T-helper 1 cell treated with Interleukin-12 subunit alpha and Interleukin-12 subunit beta and Interleukin-4 antibody, amounts not matched to agents 30 ng/mL and 1 ng/mL, for 36 hours (primary cell): ENCODE measurements at regions not wholly inside any gene's neighbourhood (a gene's known extent, or its start where the extent isn't known, plus 50 kb on each side); places are given as distances from the start of the nearest gene placed in this dataset.

Experiments
- intact Hi-C: fragments of 100-400 bp; cut with micrococcal nuclease; formaldehyde crosslinking; loops from one replicate; pipeline ENCODE4 v1.15.1; 2024

GRCh38 chr3:156760333-156760732 lies 65.8 kb upstream of the LEKR1 start:
- intact Hi-C loops, result loop anchor here (2.0 kb wide), 1 partner anchor 50 kb away; no protein-coding TSS in a partner anchor

DNA sequence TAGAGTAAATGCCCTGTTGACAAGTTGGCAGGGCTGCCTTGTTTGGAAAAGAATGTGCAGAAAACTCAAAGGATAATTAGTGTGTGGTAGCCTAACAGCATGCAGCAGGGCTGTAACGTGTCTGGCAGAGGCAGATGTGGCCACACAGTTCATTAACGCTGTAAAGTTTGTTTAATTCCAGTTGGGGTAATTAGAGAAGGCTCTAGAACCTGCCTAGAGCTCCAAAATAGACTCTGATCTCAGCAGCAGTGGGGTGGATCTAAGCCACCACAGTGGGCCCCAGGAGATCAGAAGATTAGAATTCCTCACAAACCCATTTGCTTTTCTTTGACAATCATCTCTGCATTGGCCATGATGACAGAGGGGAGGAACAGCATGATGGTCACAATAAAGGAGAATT lies 65.1 kb upstream of the LEKR1 start:
- intact Hi-C loops, result loop anchor here (2.0 kb wide), 1 partner anchor 50 kb away; no protein-coding TSS in a partner anchor

DNA sequence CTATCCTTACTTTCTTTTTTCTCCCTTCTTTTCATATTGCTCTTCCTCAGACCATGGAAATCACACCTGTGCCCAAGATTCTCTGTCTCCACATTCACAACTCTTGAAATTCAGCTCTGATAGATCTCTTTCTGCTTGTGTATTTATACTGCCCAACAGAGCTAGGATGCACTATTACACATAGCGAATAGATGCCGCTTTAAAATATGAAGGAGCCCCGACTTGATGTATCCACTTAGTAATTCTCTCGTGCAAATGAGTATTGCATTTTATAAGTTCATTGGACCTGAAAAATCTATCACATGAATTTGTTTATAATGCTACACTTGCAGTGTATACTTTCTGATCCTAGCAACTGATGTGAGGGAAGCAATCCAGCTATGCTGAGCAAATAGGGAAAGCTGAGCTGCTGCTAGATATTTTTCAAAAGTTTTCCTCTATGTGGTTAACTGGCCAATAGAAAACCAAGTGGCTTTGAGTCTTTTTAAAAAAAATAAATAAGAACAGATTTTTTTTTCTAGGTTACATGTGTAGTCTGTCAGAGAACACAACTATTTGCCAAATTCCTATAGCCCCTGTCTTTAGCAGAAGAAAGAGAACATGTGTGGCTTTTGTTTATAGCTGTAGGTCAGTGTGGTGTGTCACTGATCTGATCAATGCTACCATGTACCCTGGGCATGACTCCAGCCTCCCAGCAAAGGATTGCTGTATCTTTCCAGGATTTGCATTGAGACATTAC lies 64.3 kb upstream of the LEKR1 start:
- intact Hi-C loops, result loop anchor here (2.0 kb wide), 1 partner anchor 49 kb away; no protein-coding TSS in a partner anchor

GRCh38 chr3:156762631-156763185 lies 63.4 kb upstream of the LEKR1 start:
- intact Hi-C loops, result no loop called here

- intact Hi-C loops, result no loop called here
Observed at GRCh38 chr3:156763386-156763785, 62.8 kb upstream of the LEKR1 start.

GRCh38 chr3:156763931-156764720 lies 62.0 kb upstream of the LEKR1 start:
- intact Hi-C loops, result no loop called here

GRCh38 chr3:156764751-156765150 lies 61.4 kb upstream of the LEKR1 start:
- intact Hi-C loops, result no loop called here

DNA sequence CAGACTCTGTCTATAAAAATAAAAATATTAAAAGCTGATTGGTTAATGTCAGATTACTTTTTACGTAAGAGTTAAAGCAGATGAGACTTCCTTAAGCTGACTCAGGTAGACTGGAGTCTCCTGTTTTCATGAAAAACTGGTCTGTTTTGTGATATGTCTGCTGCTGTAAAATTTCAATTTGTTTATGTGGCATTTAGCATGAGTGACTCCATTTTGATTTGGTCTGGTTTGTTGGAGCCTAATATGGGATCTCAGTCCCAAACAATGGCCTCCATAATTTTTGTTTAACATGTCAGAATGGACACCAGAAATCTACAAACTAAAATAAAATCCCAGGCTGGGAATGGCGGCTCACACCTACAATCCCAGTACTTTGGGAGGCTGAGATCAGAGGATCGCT lies 57.8 kb upstream of the LEKR1 start:
- intact Hi-C loops, result no loop called here

GRCh38 chr3:156769721-156770654 lies 56.2 kb upstream of the LEKR1 start:
- intact Hi-C loops, result no loop called here

- intact Hi-C loops, result no loop called here
Observed at GRCh38 chr3:156770699-156771414, 55.3 kb upstream of the LEKR1 start.

GRCh38 chr3:156772588-156773206 lies 53.5 kb upstream of the LEKR1 start:
- intact Hi-C loops, result no loop called here

DNA sequence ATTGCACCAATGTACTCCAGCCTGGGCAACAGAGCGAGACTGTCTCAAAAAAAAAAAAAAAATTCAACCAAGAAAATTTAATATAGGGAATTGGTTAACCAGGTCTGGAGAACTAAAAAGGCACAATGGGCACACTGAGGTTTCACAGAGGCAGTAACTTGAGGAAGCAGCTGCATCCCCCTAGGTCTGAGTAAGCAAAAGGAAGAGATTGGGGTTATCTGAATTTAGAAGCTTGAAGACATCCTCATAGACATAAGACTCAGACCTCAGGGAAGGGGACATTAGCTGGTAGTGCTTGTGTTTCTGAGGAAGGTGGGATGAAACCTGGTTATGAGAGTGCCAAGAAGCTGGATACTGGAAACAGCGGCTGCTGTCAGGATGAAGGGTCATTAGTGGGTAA lies 50.1 kb upstream of the LEKR1 start:
- intact Hi-C loops, result no loop called here
